Posterior vena cava (tissue), 2 donors: ENCODE measurements at regions not wholly inside any gene's neighbourhood (a gene's known extent, or its start where the extent isn't known, plus 50 kb on each side); places are given as distances from the start of the nearest gene placed in this dataset.
A peak's percentile ranks its signal among the peaks of the same experiment; 100 is the strongest.
"Not testable (repeated sequence)": the region's sequence is repeated elsewhere in the genome, so short reads cannot be mapped to it uniquely, and the experiment has no call there.

Experiments used
- DNase-seq: peaks from one replicate; pipeline ENCODE4 v3.0.0-alpha.2; 2020; ENCODE audit warnings: low spot score
- intact Hi-C, 2 donors: fragments of 100-400 bp; cut with DNase I; formaldehyde crosslinking; loops; one replicate each; pipeline versions ENCODE4 v1.14.1 to v1.14.2; 2022 to 2023
- donor health status: DM: yes; HTN: yes; CAD: no.
- donor health status: DM: yes; HTN: yes; CAD: no.

DNA sequence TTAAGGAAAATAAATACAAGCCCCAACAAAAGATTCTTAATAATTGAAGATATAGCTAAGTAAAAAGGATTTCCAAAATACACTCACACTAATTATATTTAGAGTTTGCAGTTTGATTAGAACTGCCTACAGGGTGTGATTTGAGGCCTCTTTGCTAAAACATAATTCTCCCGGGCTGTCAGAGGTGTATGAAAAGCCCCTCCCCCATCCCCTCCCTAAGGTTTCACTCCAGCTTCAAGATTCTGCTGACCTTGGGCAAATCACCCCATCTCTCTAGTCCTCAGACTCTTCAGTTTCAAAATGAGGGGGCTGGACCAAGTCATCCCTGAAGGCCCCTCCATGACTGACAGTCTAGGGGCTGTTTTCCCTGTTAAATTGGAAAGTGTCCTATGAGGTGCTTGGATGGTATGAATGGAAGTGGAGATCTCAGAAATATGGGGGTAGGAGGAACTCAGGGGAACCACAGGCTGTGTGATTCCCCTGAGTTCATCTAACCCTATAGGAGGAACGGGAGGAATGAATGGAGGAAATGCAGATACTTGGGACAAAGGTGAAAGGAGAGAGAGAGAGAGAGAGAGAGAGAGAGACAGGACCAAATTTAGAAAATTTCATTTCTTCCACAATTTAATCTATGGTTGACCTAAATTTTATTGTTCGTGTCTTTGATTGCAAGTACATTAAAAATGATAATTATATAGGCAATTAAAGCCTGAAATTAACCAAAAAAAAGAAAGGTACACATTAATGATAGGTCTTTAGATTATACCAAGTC lies 107.5 kb downstream of the SPP2 start:
- intact Hi-C loops, result no loop called here
- no peak for DNase-seq

GRCh38 chr2:234156326-234156725 lies 105.8 kb downstream of the SPP2 start:
- intact Hi-C loops, result no loop called here

DNA sequence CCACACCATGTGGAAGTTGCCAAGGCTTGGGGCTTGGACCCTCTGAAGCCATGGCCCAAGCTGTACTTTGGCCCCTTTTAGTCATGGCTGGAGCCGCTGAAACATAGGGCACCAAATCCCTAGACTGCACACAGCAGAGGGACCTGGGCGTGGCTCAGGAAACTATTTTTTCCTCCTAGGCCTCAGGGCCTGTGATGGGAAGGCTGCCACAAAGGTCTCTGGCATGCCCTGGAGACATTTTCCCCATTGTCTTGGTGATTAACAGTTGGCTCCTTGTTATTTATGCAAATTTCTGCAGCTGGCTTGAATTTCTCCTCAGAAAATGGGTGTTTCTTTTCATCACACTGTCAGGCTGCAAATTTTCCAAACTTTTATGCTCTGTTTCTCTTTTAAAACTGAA lies 102.3 kb downstream of the SPP2 start:
- intact Hi-C loops, DNase-seq: not testable (repeated sequence)

More at GRCh38 chr2:234156326-234156725, 105.8 kb downstream of the SPP2 start:
- DNase-seq, result no peak

GRCh38 chr2:234147335-234147861 lies 96.9 kb downstream of the SPP2 start:
- DNase-seq, result no peak
- intact Hi-C loops, result no loop called here

DNA sequence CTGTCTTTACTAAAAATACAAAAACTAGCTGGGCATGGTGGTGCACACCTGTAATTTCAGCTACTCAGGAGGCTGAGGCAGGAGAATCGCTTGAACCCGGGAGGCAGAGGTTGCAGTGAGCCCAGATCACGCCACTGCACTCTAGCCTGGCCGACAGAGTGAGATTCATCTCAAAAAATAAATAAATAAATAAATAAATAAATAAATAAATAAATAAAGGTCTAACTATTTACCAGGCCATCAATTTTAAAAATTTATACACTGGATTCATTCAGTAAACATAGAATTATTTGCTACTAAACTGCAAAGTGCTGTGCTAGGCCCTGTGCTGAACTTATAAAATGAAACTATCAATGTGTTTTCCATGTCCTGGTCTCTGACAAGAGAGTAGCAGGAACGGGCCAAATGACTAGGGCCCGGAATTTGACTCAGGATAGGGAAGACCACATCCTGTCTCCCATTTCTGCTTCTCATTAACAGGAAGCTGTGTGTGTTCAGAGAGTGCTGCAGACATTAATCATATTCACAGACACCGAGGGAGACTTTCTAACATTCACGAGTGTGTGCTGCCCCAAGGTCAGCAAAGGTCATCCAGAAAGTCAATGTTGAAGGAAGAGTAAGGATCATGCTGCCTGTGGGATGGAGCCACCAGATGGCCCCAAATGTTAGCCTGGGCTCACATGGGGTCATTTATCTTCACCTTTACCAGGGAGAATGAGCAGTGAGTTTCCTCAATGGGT lies 95.8 kb downstream of the SPP2 start:
- no peak for DNase-seq
- intact Hi-C loops, result no loop called here

- intact Hi-C loops, result no loop called here
- DNase-seq, result no peak
These were observed 95.0 kb downstream of the SPP2 start for GRCh38 chr2:234145511-234145910.

DNA sequence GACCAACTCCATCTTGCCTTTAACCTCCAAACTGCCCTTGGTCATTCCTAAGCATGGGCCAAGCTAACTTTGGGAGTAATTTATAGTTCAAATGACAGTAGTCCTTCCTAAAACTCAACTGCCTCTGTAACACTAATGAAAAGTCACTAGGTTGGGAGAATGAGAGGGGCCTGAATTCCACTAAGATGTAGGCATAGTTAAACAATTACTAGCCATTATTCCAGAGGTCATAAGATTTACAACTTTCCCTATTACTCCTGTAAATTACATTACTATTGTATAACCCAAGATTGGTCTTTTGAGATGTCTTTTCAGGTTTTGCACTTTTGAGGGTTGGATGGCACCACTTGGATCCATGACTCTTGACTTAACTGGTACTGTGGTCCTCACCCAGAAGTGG lies 94.6 kb downstream of the SPP2 start:
- no peak for DNase-seq
- intact Hi-C loops, result no loop called here

DNA sequence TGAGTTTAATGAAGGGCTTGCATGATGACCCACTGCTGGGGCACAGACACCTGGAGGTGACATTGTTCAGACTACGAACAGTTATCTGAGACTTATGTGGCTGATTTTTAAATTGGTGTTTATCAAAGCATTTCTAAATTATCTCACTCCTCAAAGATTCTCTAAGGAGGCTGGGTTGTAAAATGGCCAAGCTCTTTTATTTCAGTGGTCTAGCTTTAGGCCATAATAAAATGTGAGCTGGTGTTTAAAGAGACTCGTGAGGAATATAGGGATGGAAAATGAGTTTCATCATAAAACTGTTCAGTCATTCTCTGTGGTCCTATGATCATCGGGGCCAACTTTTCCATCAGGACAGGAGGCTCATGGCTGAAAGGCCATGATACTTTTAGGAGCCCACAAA lies 93.4 kb downstream of the SPP2 start:
- intact Hi-C loops, result no loop called here
- no peak for DNase-seq

- no peak for DNase-seq
- intact Hi-C loops, result no loop called here
These were observed 92.0 kb downstream of the SPP2 start for GRCh38 chr2:234142530-234142929.

- intact Hi-C loops, result no loop called here
These were observed 89.3 kb downstream of the SPP2 start for GRCh38 chr2:234139755-234140154.

GRCh38 chr2:234138836-234139235 lies 88.3 kb downstream of the SPP2 start:
- intact Hi-C loops, result no loop called here

More at GRCh38 chr2:234139755-234140154, 89.3 kb downstream of the SPP2 start:
- DNase-seq, result no peak

GRCh38 chr2:234137400-234138014 lies 87.0 kb downstream of the SPP2 start:
- DNase-seq, result no peak
- intact Hi-C loops, result no loop called here

More at GRCh38 chr2:234138836-234139235, 88.3 kb downstream of the SPP2 start:
- no peak for DNase-seq

DNA sequence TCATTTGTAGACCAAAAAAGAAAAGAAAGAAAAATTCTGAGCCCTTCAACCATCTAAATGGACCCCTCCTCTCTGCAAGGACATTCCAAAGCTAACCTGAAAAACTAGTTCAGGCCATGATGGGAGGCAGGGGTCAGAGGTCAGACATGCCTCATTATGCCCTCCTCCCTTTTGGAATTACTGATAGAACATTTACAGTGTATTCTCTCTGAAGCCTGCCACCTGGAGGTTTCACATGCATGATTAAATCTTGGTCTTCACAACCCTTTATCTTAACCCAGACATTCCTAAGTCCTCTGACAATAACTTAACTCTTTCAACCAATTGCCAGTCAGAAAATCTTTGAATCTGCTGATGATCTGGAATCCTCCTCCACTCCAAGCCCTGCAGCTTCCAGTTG lies 86.0 kb downstream of the SPP2 start:
- no peak for DNase-seq
- intact Hi-C loops, result no loop called here

- DNase-seq, result peak; percentile 86
- intact Hi-C loops, result no loop called here
These were observed 85.3 kb downstream of the SPP2 start for GRCh38 chr2:234135750-234136221.

DNA sequence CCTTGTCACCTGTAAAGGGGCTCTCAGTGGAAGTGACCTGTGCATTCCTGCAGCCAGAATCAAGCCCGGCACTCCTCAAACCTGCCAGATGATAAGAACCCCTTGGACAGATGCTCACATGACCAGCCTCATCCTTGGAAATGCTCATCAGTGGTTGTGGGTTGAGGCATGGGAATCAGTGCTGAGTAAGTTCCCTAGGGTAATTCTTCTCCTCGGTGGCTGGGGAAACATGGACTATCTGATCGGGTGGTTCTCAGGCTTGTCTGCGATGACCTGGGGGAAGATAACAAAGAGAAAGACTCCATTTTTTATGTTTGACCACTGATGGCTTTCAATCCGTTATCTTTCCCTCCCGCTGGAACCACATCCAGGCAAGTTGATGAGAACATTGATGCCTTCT lies 84.0 kb downstream of the SPP2 start:
- intact Hi-C loops, result no loop called here
- no peak for DNase-seq

DNA sequence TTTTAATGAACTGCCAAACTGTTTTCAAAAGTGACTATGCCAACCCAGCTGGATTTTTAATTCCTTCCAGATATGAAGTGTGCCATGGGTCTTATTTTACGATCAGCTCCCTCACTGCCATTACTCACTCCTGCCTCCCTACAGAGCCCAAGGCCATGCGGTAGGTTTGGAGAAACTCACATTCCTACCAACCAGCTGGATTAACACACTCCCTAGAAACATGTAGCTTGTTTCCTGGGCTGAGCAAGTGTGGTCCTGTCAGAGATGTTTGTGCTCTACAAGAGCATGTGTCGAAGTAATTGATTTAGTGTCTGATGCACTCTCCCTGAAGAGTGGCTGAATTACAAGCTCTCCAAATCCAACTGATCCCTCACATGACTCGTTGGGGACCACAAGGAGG lies 82.5 kb downstream of the SPP2 start:
- intact Hi-C loops, result no loop called here
- DNase-seq, result no peak

GRCh38 chr2:234130777-234131181 lies 80.3 kb downstream of the SPP2 start:
- intact Hi-C loops, result no loop called here

GRCh38 chr2:234128606-234129005 lies 78.1 kb downstream of the SPP2 start:
- DNase-seq, result no peak
- intact Hi-C loops, result no loop called here

More at GRCh38 chr2:234130777-234131181, 80.3 kb downstream of the SPP2 start:
- no peak for DNase-seq
